ENCODE measurements at regions not wholly inside any gene's neighbourhood (a gene's known extent, or its start where the extent isn't known, plus 50 kb on each side); places are given as distances from the start of the nearest gene placed in this dataset.

- TF ChIP-seq FOXP1 (CRISPR knock-in tag; IDR thresholded peaks at IDR 0.05; ENCODE audit: borderline replicate concordance) (no peak), TCF7 (CRISPR knock-in tag; IDR thresholded peaks at IDR 0.05; ENCODE audit: low read depth) (no peak), AFF4 (CRISPR knock-in tag; IDR thresholded peaks at IDR 0.05; ENCODE audit: borderline replicate concordance) (no peak), PRRX2 (CRISPR knock-in tag; IDR thresholded peaks at IDR 0.05) (no peak), FOXP4 (CRISPR knock-in tag; IDR thresholded peaks at IDR 0.05) (no peak), NFATC4 (CRISPR knock-in tag; IDR thresholded peaks at IDR 0.05) (no peak), SMAD4 (CRISPR knock-in tag; IDR thresholded peaks at IDR 0.05) (no peak), ZNF416 (CRISPR knock-in tag; IDR thresholded peaks at IDR 0.05) (no peak)
- CTCF ChIA-PET: interaction anchor here (1.2 kb wide), 1 partner anchor 19 kb away, joined by 5 read pairs; no protein-coding TSS in a partner anchor
- Mint-ChIP-seq H3K9me3 (peaks cover 10% of the 10 kb centered on the region), H3K4me1 (peaks cover 22% of the 10 kb centered on the region), H3K36me3 (peaks cover 7% of the 10 kb centered on the region; the same call in 1 of the 2 replicates), H3K27ac (no peak overlapping the region), H3K4me3 (no peak overlapping the region), H3K27me3 (ENCODE audit: low read depth) (peaks cover 2% of the 10 kb centered on the region)
- DNase-seq (ENCODE audit: low spot score) (no peak), ATAC-seq (no peak)
- POLR2A ChIA-PET: no interaction called here
Observed at GRCh38 chr17:77722366-77722765, 236.1 kb upstream of the TNRC6C start.

- H3K36me3 Mint-ChIP-seq: peaks cover 5% of the 10 kb centered on the region; the same call in 1 of the 2 replicates
- no peak overlapping the region for H3K27ac Mint-ChIP-seq
- TF ChIP-seq E2F5 (CRISPR knock-in tag; IDR thresholded peaks at IDR 0.05) (no peak), PRRX2 (CRISPR knock-in tag; IDR thresholded peaks at IDR 0.05) (no peak), NFYB (CRISPR knock-in tag; conservative IDR thresholded peaks at IDR 0.05; ENCODE audit: low read depth) (no peak), ATF2 (CRISPR knock-in tag; IDR thresholded peaks at IDR 0.05; ENCODE audit: borderline replicate concordance, low read depth) (no peak), RELA (CRISPR knock-in tag; IDR thresholded peaks at IDR 0.05; ENCODE audit: borderline replicate concordance) (no peak), CBFB (CRISPR knock-in tag; IDR thresholded peaks at IDR 0.05; ENCODE audit: low read depth) (no peak), GABPB1 (CRISPR knock-in tag; IDR thresholded peaks at IDR 0.05) (no peak), TCF7 (CRISPR knock-in tag; IDR thresholded peaks at IDR 0.05; ENCODE audit: low read depth) (no peak), ZNF263 (CRISPR knock-in tag; IDR thresholded peaks at IDR 0.05; ENCODE audit: low read depth) (no peak), ETV6 (CRISPR knock-in tag; IDR thresholded peaks at IDR 0.05) (no peak)
- H3K4me3 Mint-ChIP-seq: no peak overlapping the region
- peaks cover 2% of the 10 kb centered on the region for H3K27me3 Mint-ChIP-seq (ENCODE audit: low read depth)
- ChIA-PET POLR2A (no interaction called here), CTCF (interaction anchor here (1.2 kb wide), 1 partner anchor 18 kb away, joined by 5 read pairs; no protein-coding TSS in a partner anchor)
- peaks cover 11% of the 10 kb centered on the region for H3K9me3 Mint-ChIP-seq
- peaks cover 19% of the 10 kb centered on the region for H3K4me1 Mint-ChIP-seq
- DNase-seq (ENCODE audit: low spot score) (no peak), ATAC-seq (no peak)
Observed at GRCh38 chr17:77723071-77723908, 235.2 kb upstream of the TNRC6C start.

All from WTC11 (cell line).